ENCODE measurements at regions not wholly inside any gene's neighbourhood (a gene's known extent, or its start where the extent isn't known, plus 50 kb on each side); places are given as distances from the start of the nearest gene placed in this dataset.
"Not testable (repeated sequence)": the region's sequence is repeated elsewhere in the genome, so short reads cannot be mapped to it uniquely, and the experiment has no call there.

- in situ Hi-C loops (cut with HindIII; ENCODE audit: low sequenced_read_pairs), result no loop called here
- no peak for DNase-seq (ENCODE audit: low read depth, low spot score)
- TF ChIP-seq, protein P1, sequence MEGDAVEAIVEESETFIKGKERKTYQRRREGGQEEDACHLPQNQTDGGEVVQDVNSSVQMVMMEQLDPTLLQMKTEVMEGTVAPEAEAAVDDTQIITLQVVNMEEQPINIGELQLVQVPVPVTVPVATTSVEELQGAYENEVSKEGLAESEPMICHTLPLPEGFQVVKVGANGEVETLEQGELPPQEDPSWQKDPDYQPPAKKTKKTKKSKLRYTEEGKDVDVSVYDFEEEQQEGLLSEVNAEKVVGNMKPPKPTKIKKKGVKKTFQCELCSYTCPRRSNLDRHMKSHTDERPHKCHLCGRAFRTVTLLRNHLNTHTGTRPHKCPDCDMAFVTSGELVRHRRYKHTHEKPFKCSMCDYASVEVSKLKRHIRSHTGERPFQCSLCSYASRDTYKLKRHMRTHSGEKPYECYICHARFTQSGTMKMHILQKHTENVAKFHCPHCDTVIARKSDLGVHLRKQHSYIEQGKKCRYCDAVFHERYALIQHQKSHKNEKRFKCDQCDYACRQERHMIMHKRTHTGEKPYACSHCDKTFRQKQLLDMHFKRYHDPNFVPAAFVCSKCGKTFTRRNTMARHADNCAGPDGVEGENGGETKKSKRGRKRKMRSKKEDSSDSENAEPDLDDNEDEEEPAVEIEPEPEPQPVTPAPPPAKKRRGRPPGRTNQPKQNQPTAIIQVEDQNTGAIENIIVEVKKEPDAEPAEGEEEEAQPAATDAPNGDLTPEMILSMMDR (IDR thresholded peaks at IDR 0.05; ENCODE audit: low read depth, low read length), result no peak
These were observed 216.4 kb upstream of the MCHR2 start for GRCh38 chr6:100210137-100211117.

GRCh38 chr6:100209323-100210136, 215.5 kb upstream of the MCHR2 start:
- DNase-seq (ENCODE audit: low read depth, low spot score), result peak; percentile 19
- in situ Hi-C loops (cut with HindIII; ENCODE audit: low sequenced_read_pairs), result no loop called here
- TF ChIP-seq, protein P1 (IDR thresholded peaks at IDR 0.05; ENCODE audit: low read depth, low read length), result no peak
- H3K4me3 ChIP-seq (ENCODE audit: low read depth, low read length), result no peak overlapping the region

More at GRCh38 chr6:100210137-100211117, 216.4 kb upstream of the MCHR2 start:
- H3K4me3 ChIP-seq (ENCODE audit: low read depth, low read length), result no peak overlapping the region

GRCh38 chr6:100203400-100203799, 209.4 kb upstream of the MCHR2 start:
- DNase-seq (ENCODE audit: low read depth, low spot score), result peak; percentile 94
- TF ChIP-seq, protein P1 (IDR thresholded peaks at IDR 0.05; ENCODE audit: low read depth, low read length), result no peak
- no peak overlapping the region for H3K4me3 ChIP-seq (ENCODE audit: low read depth, low read length)
- in situ Hi-C loops (cut with HindIII; ENCODE audit: low sequenced_read_pairs), result no loop called here

DNA sequence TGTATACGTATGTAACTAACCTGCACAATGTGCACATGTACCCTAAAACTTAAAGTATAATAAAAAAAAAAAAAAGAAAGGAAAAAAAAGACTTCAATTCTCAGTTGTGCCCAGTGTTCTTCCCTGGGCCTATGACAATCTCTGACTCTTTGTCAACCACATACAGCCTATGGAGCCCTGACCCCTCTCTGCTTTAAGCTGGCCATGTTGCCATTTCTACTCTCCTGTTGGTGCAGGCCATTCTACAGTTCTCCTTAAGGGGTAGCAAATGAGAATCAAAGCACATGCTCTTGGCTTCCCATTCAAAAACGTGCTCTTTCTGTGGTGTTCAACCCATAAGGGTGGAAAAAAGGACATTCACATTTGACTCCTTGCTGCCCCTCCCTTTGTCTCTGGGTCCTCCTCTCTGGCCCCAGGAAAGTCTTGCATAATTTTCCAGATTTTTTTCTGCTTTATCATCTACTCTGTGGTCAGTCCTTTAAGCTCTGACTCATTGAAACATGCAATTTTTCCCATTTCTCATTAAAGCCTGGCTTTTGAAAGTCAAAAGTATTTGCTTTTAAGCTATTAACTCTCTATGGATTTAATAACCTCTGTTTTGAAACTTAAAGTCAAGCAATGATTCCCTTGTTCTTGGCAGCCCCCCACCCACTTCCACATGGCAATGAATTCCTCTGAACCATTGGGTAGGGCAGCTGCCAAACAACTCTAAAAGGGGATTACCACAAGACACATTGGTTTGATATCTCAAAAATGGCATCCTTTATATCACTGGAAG, 208.6 kb upstream of the MCHR2 start:
- in situ Hi-C loops (cut with HindIII; ENCODE audit: low sequenced_read_pairs), result no loop called here
- TF ChIP-seq, protein P1 (IDR thresholded peaks at IDR 0.05; ENCODE audit: low read depth, low read length), result no peak
- peak; percentile 96 for DNase-seq (ENCODE audit: low read depth, low spot score)
- H3K4me3 ChIP-seq (ENCODE audit: low read depth, low read length), result no peak overlapping the region

DNA sequence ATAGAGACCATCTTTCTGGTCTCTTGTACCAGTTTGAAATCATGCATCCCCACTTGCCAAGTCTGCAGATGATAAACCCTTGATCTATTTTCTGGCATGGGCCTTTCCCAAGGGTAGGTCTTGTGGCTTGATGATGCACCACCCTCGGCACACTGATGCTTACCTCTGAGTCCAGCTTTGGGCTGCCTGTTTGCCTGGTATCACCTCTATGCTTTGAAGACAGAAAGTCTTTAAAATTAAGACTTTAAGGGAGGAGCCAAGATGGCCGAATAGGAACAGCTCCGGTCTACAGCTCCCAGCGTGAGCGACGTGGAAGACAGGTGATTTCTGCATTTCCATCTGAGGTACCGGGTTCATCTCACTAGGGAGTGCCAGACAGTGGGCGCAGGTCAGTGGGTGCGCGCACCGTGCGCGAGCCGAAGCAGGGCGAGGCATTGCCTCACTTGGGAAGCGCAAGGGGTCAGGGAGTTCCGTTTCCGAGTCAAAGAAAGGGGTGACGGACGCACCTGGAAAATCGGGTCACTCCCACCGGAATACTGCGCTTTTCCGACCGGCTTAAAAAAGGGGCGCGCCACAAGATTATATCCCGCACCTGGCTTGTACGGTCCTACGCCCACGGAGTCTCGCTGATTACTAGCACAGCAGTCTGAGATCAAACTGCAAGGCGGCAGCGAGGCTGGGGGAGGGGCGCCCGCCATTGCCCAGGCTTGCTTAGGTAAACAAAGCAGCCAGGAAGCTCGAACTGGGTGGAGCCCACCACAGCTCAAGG, 202.4 kb upstream of the MCHR2 start:
- in situ Hi-C loops (cut with HindIII; ENCODE audit: low sequenced_read_pairs); H3K4me3 ChIP-seq (ENCODE audit: low read depth, low read length); DNase-seq (ENCODE audit: low read depth, low spot score): not testable (repeated sequence)

- H3K4me3 ChIP-seq (ENCODE audit: low read depth, low read length); DNase-seq (ENCODE audit: low read depth, low spot score); in situ Hi-C loops (cut with HindIII; ENCODE audit: low sequenced_read_pairs): not testable (repeated sequence)
These were observed 201.2 kb upstream of the MCHR2 start for GRCh38 chr6:100195244-100195643.

Data from astrocyte of the spinal cord (primary cell).